ENCODE measurements at regions not wholly inside any gene's neighbourhood (a gene's known extent, or its start where the extent isn't known, plus 50 kb on each side); places are given as distances from the start of the nearest gene placed in this dataset.

DNA sequence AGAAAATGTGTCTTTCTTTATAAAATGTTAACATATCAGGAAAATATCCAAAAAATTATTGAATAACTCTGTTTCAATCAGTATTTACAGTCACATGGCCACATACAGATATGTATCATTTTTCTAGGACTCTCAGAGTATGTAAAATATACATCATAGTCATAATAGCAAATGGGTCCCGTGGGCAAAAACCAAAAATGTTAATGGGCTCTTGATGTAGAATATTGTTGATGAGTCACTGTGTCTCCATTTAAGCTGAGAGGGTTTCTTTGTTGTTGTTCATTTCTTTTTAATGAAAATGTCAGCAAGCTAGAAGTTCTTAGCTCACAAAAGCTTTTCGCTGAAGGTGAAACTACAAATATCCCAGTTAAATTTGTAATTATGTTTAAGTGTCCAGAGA lies 1713.1 kb upstream of the PCDH20 start:
- Histone ChIP-seq H3K9me3 (ENCODE audit: severe bottlenecking) (no peaks in the 10 kb centered on the region), H3K36me3 (no peaks in the 10 kb centered on the region), H3K27me3 (ENCODE audit: insufficient read depth, low read depth, severe bottlenecking) (no peaks in the 10 kb centered on the region), H3K27ac (no peak overlapping the region), H3K4me3 (ENCODE audit: low read depth, low read length) (no peak overlapping the region)
- DNase-seq = no peak
- TF ChIP-seq, protein P1, sequence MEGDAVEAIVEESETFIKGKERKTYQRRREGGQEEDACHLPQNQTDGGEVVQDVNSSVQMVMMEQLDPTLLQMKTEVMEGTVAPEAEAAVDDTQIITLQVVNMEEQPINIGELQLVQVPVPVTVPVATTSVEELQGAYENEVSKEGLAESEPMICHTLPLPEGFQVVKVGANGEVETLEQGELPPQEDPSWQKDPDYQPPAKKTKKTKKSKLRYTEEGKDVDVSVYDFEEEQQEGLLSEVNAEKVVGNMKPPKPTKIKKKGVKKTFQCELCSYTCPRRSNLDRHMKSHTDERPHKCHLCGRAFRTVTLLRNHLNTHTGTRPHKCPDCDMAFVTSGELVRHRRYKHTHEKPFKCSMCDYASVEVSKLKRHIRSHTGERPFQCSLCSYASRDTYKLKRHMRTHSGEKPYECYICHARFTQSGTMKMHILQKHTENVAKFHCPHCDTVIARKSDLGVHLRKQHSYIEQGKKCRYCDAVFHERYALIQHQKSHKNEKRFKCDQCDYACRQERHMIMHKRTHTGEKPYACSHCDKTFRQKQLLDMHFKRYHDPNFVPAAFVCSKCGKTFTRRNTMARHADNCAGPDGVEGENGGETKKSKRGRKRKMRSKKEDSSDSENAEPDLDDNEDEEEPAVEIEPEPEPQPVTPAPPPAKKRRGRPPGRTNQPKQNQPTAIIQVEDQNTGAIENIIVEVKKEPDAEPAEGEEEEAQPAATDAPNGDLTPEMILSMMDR (IDR thresholded peaks at IDR 0.05; ENCODE audit: low read depth, low read length) = no peak

GRCh38 chr13:63124863-63125262 lies 1709.2 kb upstream of the PCDH20 start:
- no peak overlapping the region for H3K27ac ChIP-seq
- no peak overlapping the region for H3K4me3 ChIP-seq (ENCODE audit: low read depth, low read length)
- TF ChIP-seq, protein P1 (IDR thresholded peaks at IDR 0.05; ENCODE audit: low read depth, low read length) = no peak
- no peak for DNase-seq
- H3K9me3 ChIP-seq (ENCODE audit: severe bottlenecking) = no peaks in the 10 kb centered on the region
- H3K27me3 ChIP-seq (ENCODE audit: insufficient read depth, low read depth, severe bottlenecking) = no peaks in the 10 kb centered on the region
- H3K36me3 ChIP-seq = no peaks in the 10 kb centered on the region

- Histone ChIP-seq H3K9me3 (ENCODE audit: severe bottlenecking) (no peaks in the 10 kb centered on the region), H3K27ac (no peak overlapping the region), H3K27me3 (ENCODE audit: insufficient read depth, low read depth, severe bottlenecking) (no peaks in the 10 kb centered on the region), H3K36me3 (no peaks in the 10 kb centered on the region), H3K4me3 (ENCODE audit: low read depth, low read length) (no peak overlapping the region)
- TF ChIP-seq, protein P1 (IDR thresholded peaks at IDR 0.05; ENCODE audit: low read depth, low read length) = no peak
- no peak for DNase-seq
Observed at GRCh38 chr13:63120883-63121282, 1705.2 kb upstream of the PCDH20 start.

- no peaks in the 10 kb centered on the region for H3K9me3 ChIP-seq (ENCODE audit: severe bottlenecking)
- H3K27ac ChIP-seq = no peak overlapping the region
- TF ChIP-seq, protein P1 (IDR thresholded peaks at IDR 0.05; ENCODE audit: low read depth, low read length) = no peak
- H3K27me3 ChIP-seq (ENCODE audit: insufficient read depth, low read depth, severe bottlenecking) = no peaks in the 10 kb centered on the region
- no peak overlapping the region for H3K4me3 ChIP-seq (ENCODE audit: low read depth, low read length)
- DNase-seq = no peak
- H3K36me3 ChIP-seq = no peaks in the 10 kb centered on the region
Observed at GRCh38 chr13:63117710-63118109, 1702.1 kb upstream of the PCDH20 start.

DNA sequence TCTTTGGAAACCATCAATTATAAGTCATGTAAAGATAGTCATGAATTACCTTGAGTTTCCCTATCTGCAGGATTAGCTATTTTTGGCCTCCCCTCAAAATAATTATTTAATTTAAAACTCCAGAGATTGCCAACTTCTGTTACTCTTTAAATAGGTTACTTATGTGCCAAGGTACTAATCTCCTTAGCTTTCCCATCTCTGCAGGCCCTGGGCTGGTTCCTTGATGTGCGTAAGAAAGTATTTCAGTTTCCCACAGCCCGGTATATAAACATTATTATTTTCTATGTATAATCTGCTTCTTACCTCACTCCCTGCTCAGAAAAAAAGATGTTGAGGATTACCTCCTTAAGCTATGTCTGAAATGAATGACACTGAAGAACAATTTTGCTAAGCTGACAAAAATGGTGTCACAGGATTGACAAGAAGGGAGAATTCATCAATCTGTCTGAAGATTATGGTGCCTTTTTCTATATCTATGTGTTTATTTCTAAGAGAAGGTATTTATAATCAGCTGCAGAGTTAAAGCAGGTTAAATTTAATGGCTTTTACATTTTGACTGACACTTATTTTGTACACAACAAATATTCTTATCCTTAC lies 1697.2 kb upstream of the PCDH20 start:
- no peak overlapping the region for H3K27ac ChIP-seq
- TF ChIP-seq, protein P1 (IDR thresholded peaks at IDR 0.05; ENCODE audit: low read depth, low read length) = no peak

DNA sequence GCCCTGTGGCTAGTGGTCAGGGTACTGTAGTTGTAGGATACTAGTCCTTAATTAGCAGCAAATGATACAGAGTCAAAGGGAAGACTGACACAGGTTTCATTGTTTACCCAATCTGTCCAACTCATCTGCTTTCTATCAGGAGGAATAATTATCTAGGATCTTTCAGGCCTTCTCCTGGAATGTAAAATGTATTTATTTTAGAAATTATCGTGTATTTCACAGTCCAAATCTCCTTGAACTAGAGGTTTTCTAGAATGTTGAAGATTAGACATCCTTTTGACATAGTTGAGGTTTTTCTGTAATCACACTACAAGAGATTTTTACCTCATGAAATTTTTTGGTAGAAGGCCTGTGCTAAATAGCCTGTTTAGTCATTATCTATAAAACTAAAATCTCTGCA lies 1694.8 kb upstream of the PCDH20 start:
- Histone ChIP-seq H3K36me3 (no peaks in the 10 kb centered on the region), H3K27ac (no peak overlapping the region), H3K27me3 (ENCODE audit: insufficient read depth, low read depth, severe bottlenecking) (no peaks in the 10 kb centered on the region), H3K4me3 (ENCODE audit: low read depth, low read length) (no peak overlapping the region), H3K9me3 (ENCODE audit: severe bottlenecking) (no peaks in the 10 kb centered on the region)
- TF ChIP-seq, protein P1 (IDR thresholded peaks at IDR 0.05; ENCODE audit: low read depth, low read length) = no peak
- DNase-seq = no peak

More for the DNA sequence above, 1697.2 kb upstream of the PCDH20 start:
- Histone ChIP-seq H3K36me3 (no peaks in the 10 kb centered on the region), H3K4me3 (ENCODE audit: low read depth, low read length) (no peak overlapping the region), H3K9me3 (ENCODE audit: severe bottlenecking) (no peaks in the 10 kb centered on the region), H3K27me3 (ENCODE audit: insufficient read depth, low read depth, severe bottlenecking) (no peaks in the 10 kb centered on the region)
- DNase-seq = no peak
